ENCODE measurements at regions not wholly inside any gene's neighbourhood (a gene's known extent, or its start where the extent isn't known, plus 50 kb on each side); places are given as distances from the start of the nearest gene placed in this dataset.

- no peak for DNase-seq
Observed at GRCh38 chr17:71302721-71303549, 817.9 kb upstream of the SOX9 start.

- DNase-seq, result no peak
Observed at GRCh38 chr17:71304498-71305158, 816.2 kb upstream of the SOX9 start.

GRCh38 chr17:71313866-71314265 lies 807.0 kb upstream of the SOX9 start:
- no peak for DNase-seq

- DNase-seq, result no peak
Observed at GRCh38 chr17:71315568-71315967, 805.3 kb upstream of the SOX9 start.

GRCh38 chr17:71316176-71316897 lies 804.5 kb upstream of the SOX9 start:
- DNase-seq, result no peak

GRCh38 chr17:71320009-71320796 lies 800.6 kb upstream of the SOX9 start:
- no peak for DNase-seq

- DNase-seq, result no peak
Observed at GRCh38 chr17:71325117-71325516, 795.7 kb upstream of the SOX9 start.

- no peak for DNase-seq
Observed at GRCh38 chr17:71325886-71326285, 794.9 kb upstream of the SOX9 start.

- no peak for DNase-seq
Observed at GRCh38 chr17:71327376-71328059, 793.3 kb upstream of the SOX9 start.

- DNase-seq, result no peak
Observed at GRCh38 chr17:71329310-71330098, 791.3 kb upstream of the SOX9 start.

GRCh38 chr17:71330099-71330375 lies 790.8 kb upstream of the SOX9 start:
- no peak for DNase-seq

GRCh38 chr17:71331754-71332325 lies 789.0 kb upstream of the SOX9 start:
- DNase-seq, result no peak

- no peak for DNase-seq
Observed at GRCh38 chr17:71334048-71334751, 786.6 kb upstream of the SOX9 start.

- no peak for DNase-seq
Observed at GRCh38 chr17:71335212-71335611, 785.6 kb upstream of the SOX9 start.

GRCh38 chr17:71337938-71338337 lies 782.9 kb upstream of the SOX9 start:
- no peak for DNase-seq

GRCh38 chr17:71338396-71338795 lies 782.4 kb upstream of the SOX9 start:
- DNase-seq, result no peak

GRCh38 chr17:71339206-71339605 lies 781.6 kb upstream of the SOX9 start:
- no peak for DNase-seq

- DNase-seq, result no peak
Observed at GRCh38 chr17:71342737-71343136, 778.1 kb upstream of the SOX9 start.

GRCh38 chr17:71349908-71350600 lies 770.8 kb upstream of the SOX9 start:
- no peak for DNase-seq

GRCh38 chr17:71360301-71360700 lies 760.5 kb upstream of the SOX9 start:
- no peak for DNase-seq
